Osteocyte (in vitro differentiated cells): ENCODE measurements at regions not wholly inside any gene's neighbourhood (a gene's known extent, or its start where the extent isn't known, plus 50 kb on each side); places are given as distances from the start of the nearest gene placed in this dataset.

Experiments
- DNase-seq: peaks from one replicate; pipeline ENCODE4 v3.0.0; 2021; ENCODE audit warnings: mixed read lengths; ENCODE audit not compliant: unreplicated experiment; ENCODE audit errors: extremely low spot score
- H3K27ac Mint-ChIP-seq: one replicate; pipeline ENCODE4 v1.8.0; 2021; ENCODE audit warnings: mild to moderate bottlenecking, mixed read lengths; ENCODE audit not compliant: unreplicated experiment
- H3K27me3 Mint-ChIP-seq: one replicate; pipeline ENCODE4 v1.8.0; 2021; ENCODE audit warnings: mixed read lengths; ENCODE audit not compliant: unreplicated experiment
- H3K36me3 Mint-ChIP-seq: one replicate; pipeline ENCODE4 v1.8.0; 2021; ENCODE audit warnings: mixed read lengths; ENCODE audit not compliant: unreplicated experiment
- H3K4me1 Mint-ChIP-seq: one replicate; pipeline ENCODE4 v1.8.0; 2021; ENCODE audit warnings: mixed read lengths; ENCODE audit not compliant: unreplicated experiment
- H3K4me3 Mint-ChIP-seq: one replicate; pipeline ENCODE4 v1.8.0; 2021; ENCODE audit warnings: mild to moderate bottlenecking, moderate library complexity, mixed read lengths; ENCODE audit not compliant: unreplicated experiment
- H3K9me3 Mint-ChIP-seq: one replicate; pipeline ENCODE4 v1.8.0; 2021; ENCODE audit warnings: mixed read lengths; ENCODE audit not compliant: unreplicated experiment
- CTCF ChIP-seq: fragments of 200-600 bp; sonication (generic); IDR thresholded peaks from 2 replicates; pipeline ENCODE4 v1.5.0; 2021; ENCODE audit warnings: antibody characterized with exemption, mild to moderate bottlenecking, moderate library complexity

- peak; percentile 40 for DNase-seq
- H3K4me3 Mint-ChIP-seq, result no peak overlapping the region
- H3K27me3 Mint-ChIP-seq, result peaks cover 4% of the 10 kb centered on the region
- no peak overlapping the region for H3K27ac Mint-ChIP-seq
- no peak for TF ChIP-seq CTCF
- no peaks in the 10 kb centered on the region for H3K9me3 Mint-ChIP-seq
- no peaks in the 10 kb centered on the region for H3K36me3 Mint-ChIP-seq
- H3K4me1 Mint-ChIP-seq, result peaks cover 2% of the 10 kb centered on the region
Observed at GRCh38 chr14:77985211-77985615, 185.0 kb upstream of the NRXN3 start.

GRCh38 chr14:77986773-77987172 lies 183.4 kb upstream of the NRXN3 start:
- Mint-ChIP-seq H3K4me1 (peaks cover 2% of the 10 kb centered on the region), H3K27ac (no peak overlapping the region), H3K36me3 (no peaks in the 10 kb centered on the region), H3K4me3 (no peak overlapping the region), H3K27me3 (peaks cover 4% of the 10 kb centered on the region), H3K9me3 (no peaks in the 10 kb centered on the region)
- DNase-seq, result no peak
- TF ChIP-seq CTCF, result no peak

- Mint-ChIP-seq H3K4me1 (peaks cover 2% of the 10 kb centered on the region), H3K9me3 (no peaks in the 10 kb centered on the region), H3K27ac (no peak overlapping the region), H3K4me3 (no peak overlapping the region), H3K36me3 (no peaks in the 10 kb centered on the region), H3K27me3 (peaks cover 4% of the 10 kb centered on the region)
- peak; percentile 17 for DNase-seq
- no peak for TF ChIP-seq CTCF
Observed at GRCh38 chr14:77988096-77988870, 181.9 kb upstream of the NRXN3 start.

- Mint-ChIP-seq H3K9me3 (no peaks in the 10 kb centered on the region), H3K27me3 (peaks cover 4% of the 10 kb centered on the region), H3K27ac (no peak overlapping the region), H3K4me1 (peaks cover 2% of the 10 kb centered on the region), H3K4me3 (no peak overlapping the region), H3K36me3 (no peaks in the 10 kb centered on the region)
- TF ChIP-seq CTCF, result no peak
- peak; percentile 48 for DNase-seq
Observed at GRCh38 chr14:77988970-77989369, 181.2 kb upstream of the NRXN3 start.

GRCh38 chr14:77989441-77989991 lies 180.7 kb upstream of the NRXN3 start:
- H3K27ac Mint-ChIP-seq, result no peak overlapping the region

More at GRCh38 chr14:77989441-77989991, 180.7 kb upstream of the NRXN3 start:
- no peaks in the 10 kb centered on the region for H3K36me3 Mint-ChIP-seq
- H3K27me3 Mint-ChIP-seq, result peaks cover 4% of the 10 kb centered on the region
- peaks cover 2% of the 10 kb centered on the region for H3K4me1 Mint-ChIP-seq
- H3K4me3 Mint-ChIP-seq, result no peak overlapping the region
- H3K9me3 Mint-ChIP-seq, result no peaks in the 10 kb centered on the region
- peak; percentile 68 for DNase-seq
- no peak for TF ChIP-seq CTCF
